CD4-positive, alpha-beta T cell treated with Interferon gamma for 1 hour (primary cell): ENCODE measurements at regions not wholly inside any gene's neighbourhood (a gene's known extent, or its start where the extent isn't known, plus 50 kb on each side); places are given as distances from the start of the nearest gene placed in this dataset.

ENCODE experiments used
- DNase-seq: peaks from one replicate; pipeline ENCODE4 v3.0.0-alpha.2; 2020

GRCh38 chr22:48803948-48804810 lies 1023.5 kb downstream of the BRD1 start:
- DNase-seq = no peak

DNA sequence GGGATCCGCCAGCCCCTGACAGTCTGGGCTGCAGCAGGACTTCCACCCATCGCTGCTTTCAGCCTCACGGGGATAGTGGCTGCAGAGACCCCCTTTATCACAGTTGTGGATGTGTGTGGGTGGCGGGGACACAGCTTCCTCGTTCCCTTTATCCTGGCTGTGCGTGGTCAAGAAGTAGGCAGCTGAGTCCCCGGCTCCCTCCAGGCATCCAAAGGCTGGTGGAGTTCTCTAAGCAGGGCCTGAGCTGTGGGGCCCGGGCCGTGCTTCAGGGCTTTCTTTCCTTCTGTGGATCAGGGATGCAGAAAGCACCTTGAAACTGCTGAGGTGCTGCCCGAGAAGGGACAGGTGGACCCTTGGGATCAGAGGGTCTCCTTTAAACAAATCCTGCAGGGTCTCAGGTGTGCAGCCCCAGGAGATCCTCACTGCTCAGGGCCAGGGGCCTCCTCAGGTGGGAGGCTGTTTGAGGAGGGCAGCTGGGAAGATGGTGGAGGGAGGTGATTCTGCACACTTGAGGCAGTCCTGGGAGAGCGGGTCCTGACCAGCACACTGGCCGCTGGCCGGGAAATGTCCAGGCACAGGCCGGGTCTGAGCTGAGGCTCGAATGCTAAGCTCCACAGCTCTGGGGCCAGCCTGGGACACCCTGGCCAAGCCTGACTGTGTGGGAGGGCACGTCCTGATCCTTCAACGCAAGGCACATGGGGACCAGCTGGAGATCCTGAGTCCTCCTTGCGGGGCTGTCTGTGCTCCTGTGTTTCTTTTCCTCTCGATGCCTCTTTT lies 1024.3 kb downstream of the BRD1 start:
- no peak for DNase-seq

GRCh38 chr22:48802576-48802975 lies 1025.1 kb downstream of the BRD1 start:
- no peak for DNase-seq

DNA sequence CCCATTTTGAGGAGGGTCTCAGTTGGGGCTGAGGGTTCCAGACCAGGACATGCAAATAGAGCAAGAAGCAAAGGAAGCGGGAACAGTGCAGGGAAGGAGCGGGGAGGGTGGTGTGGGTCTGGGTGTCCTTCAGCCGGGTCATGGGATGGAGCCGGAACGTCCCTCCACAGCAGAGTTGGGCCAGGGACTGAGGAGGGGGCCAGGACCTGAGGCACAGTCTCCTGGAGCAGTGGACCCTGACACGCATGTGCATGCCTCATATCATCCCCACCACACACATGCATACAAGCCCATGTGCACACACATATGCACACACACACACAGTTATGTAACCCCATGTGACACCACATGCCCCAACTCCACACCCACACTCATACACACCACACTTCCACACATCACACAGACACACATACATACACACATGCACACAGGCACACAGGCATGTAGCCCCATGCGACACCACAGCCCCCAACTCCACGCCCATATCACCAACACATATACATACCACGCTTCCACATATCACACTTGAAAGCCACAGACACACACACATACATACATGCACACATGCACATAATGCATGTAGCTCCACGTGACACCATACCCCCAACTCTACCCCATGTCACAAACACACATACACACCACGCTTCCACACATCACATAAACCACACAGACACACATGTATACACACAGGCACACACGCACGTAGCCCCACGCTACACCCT lies 1026.6 kb downstream of the BRD1 start:
- no peak for DNase-seq

DNA sequence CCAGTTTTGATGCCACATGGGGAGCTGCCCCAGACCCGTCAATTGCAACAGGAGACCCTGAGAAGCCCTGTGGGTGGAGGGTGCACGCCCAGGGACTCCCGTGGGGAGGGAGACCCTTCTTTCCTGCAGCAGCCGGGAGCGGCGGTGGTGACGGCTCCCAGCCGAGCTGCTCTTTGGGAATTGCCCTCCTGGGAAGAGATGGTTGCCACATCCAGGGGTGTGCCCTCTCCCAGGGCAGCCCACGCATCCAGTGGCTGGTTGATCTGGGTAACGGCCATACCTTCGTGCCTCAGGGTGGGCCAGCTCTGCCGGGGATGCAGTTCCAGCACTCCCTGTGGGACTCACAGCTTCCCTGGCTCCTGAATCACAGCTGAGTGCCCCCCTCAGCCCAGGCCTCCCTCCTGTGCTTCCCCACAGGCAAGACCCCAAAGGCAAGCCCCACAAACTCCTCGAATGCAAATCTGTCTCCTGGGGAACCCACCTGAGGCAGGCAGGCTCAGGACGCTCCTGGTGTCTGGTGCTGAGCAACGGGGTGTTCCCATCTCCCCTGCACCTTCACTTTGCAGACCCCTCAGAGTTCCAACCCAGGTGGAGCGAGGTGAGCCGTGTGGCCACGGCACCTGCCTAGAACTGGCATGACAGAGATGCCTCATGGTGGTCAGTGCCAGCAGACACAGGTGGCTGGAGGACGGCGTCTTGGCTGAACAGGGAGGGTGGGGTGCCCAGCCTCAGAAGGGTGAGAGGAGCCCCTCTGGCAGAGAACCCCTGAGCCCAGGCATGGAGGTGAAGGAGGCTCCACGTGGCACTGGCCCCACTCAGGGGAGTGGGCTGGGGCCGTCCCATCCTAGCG lies 1027.4 kb downstream of the BRD1 start:
- no peak for DNase-seq

DNA sequence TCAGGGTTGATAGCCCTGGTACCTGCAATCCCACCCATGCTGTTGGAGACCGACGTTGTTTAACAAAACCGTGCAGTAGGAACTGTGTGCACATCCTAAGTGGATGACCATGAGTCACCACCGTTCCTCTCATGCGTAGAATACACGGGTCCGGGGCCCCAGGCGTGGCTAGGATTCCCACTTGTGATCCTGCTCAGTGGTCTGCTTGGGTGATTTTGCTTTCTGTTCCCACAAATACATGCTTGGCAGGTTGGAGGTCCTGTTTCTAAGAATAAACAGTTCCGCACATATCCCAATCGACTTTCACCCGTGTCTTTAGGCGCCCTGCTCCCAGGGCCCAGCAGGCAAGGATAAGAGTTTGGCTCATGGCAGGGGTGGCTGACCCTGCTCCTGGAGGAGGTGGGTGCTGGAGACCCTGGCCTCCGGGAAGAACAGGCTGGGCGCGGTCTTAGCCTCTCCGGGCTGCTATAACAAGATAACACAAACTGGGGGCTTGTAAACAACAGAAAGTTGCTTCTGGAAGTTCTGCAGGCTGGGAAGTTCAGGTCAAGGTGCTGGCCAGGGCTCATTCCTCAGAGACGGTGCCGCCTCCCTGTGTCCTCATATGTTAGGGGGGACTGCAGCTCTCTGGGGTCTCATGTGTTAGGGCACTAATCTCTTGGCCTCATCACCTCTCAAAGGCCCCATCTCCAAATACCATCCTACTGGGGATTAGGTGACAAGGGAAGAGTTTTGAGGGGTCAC lies 1028.3 kb downstream of the BRD1 start:
- no peak for DNase-seq

GRCh38 chr22:48798281-48799226 lies 1029.1 kb downstream of the BRD1 start:
- no peak for DNase-seq

GRCh38 chr22:48797731-48798130 lies 1029.9 kb downstream of the BRD1 start:
- DNase-seq = no peak

DNA sequence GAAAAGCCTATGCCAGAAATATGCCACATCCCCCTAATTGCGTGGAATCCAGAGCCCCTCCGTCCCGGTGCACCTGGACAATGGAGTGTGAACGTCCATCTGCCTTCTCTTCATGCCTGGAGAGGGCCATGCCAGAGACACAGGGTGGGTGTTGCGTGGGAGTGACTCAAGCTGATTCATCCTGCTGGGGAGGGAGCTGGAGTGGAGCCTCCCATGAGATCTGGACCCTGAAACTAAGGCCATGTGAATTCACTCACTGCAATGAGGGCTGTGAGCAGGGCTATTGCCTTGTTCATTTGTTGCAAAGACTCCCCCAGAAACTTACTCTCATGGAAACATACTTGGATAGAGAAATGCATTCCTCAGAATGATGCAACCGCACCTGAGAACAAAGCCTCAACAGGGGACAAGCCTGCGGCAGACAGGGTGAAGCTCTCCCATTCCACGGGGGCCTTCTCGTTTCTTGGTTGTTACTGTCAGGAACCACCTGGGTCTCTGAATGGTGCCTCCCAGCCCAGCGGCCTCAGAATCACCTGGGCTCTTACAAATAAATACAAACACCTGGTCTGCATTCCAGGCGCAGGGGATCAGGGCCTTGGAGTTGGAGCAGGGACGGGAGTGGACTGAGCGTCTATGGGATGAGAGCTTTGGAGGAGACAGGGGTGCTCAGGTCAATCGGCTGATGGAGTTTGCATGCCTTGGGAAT lies 1031.2 kb downstream of the BRD1 start:
- no peak for DNase-seq

- DNase-seq = no peak
Observed at GRCh38 chr22:48795664-48796063, 1032.0 kb downstream of the BRD1 start.

DNA sequence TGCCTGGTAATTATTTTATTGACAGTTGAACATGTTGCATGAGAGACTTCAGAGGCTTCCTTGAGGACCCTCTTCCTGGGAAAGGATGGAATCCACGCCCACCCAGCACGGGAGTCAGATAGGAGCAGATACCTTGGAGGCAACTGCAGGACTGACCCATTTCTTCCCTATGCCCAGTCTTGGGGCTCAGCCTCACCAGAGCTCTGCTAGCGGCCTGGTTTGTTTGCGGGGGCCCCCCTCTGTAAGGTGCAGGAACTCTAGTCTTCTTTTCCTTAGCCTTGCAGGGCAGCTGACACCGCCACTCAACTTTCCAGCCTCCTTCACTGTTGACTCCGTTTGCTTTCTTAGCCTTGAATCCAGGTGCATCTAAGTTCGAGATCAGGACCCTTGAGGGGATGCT lies 1032.8 kb downstream of the BRD1 start:
- no peak for DNase-seq

GRCh38 chr22:48793949-48794348 lies 1033.7 kb downstream of the BRD1 start:
- DNase-seq = no peak

- no peak for DNase-seq
Observed at GRCh38 chr22:48786679-48786996, 1041.0 kb downstream of the BRD1 start.

- DNase-seq = no peak
Observed at GRCh38 chr22:48785792-48786678, 1041.6 kb downstream of the BRD1 start.

DNA sequence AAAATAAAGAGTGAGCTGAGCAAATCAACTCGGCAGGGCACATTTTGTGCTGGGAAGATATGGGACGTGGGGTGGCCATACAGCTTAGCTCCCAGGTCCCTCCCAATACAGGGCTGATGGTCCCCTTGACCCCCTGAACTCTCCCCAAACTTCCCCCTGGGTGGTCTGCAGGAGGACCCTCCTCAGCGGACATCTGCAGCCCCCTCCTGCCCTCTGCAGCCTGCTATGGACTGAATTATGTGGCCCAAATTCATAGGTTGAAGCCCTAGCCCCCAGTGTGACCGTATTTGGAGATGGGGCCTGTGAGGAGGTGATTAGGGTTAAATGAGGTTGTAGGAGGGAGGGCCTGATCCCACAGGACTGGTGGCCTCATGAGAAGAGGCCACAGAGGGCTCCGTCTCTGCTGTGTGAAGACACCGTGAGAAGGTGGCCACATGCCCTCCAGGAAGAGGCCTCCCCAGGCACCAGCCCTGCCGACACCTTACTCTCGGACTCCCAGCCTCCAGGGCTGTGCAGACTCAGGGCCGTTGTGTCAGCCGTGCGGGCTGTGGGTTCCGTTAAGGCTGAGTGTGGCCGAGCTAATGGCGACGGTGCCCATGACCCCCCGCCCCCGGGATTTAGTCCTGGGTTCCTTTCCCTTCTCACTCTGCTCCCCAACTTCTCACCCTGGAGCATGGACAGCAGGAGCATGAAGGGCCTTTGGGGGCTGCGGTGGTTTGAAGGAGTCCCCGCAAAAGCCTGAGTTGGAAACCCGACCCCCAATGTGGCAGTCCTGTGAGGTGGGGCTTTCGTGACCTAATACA lies 1042.8 kb downstream of the BRD1 start:
- DNase-seq = no peak

DNA sequence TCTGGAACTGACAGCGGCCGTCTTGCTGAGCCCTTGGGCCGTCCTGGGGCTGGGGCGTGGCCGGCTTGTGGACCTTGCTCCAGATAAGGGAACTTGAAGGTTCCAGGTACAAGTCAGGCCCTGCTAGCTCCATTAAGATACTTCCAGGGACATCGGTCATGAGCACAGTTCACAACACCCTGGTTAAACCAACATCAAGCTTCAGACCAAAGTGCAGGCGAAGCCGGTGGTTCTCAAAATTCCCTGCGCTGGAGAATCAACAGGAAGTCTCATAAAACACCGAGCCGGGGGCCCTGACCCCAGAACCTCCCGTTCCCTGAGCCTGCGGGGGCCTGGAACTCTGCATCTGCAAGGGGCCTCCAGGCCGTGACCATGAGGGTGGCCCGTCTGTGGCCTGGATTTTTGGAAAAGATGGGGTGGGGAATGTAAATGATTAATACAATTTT lies 1043.8 kb downstream of the BRD1 start:
- DNase-seq = no peak

DNA sequence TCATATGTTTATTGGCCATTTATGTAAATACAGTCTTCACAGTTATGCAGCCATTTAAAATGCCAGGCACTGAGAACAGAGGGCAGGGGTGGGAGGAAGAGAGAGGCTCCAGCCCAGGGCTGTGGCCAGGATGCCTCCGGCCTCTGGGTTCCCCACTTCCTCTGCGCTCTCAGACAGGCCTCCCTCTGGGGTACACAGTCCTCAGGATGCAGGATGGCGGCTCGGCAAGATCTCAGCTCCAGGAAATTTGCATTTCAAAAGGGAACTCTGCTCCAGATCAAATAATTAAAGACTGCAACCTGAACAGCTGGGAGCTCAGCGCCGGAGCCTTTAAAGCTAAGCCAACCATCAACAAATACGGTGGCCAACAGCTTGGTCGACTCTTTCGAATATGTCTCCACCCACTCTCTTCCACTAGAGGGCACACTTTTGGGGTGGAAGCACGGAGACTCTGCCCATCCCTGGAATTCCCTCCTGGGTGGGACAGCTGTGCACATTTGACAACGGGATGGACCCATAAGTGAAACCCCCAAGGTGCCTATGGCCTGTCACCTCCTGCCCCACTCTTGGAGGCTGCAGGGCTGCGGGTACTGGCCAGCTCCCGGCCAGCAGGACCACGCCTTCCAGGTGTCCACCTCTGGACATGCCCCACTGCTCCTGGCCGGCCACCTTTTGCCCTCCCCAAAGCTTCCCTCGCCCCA lies 1044.7 kb downstream of the BRD1 start:
- no peak for DNase-seq
